WTC11 (cell line): ENCODE measurements at regions not wholly inside any gene's neighbourhood (a gene's known extent, or its start where the extent isn't known, plus 50 kb on each side); places are given as distances from the start of the nearest gene placed in this dataset.

Source experiments
- ATAC-seq: fragments of 200-7000 bp; cut with Tn5 transposase; 2 replicates; pipeline ENCODE4 v1.10.0; 2021; ENCODE audit warnings: mild to moderate bottlenecking, moderate library complexity
- CTCF ChIA-PET: fragments of 300-600 bp; sonication (Branson Sonifier 250); formaldehyde crosslinking; loops from one replicate; lab custom pipeline; 2021; ENCODE audit warnings: antibody characterized with exemption; lab: Charles Lee
- POLR2A ChIA-PET: fragments of 350-600 bp; sonication (Branson Sonifier 250); formaldehyde crosslinking; loops from one replicate; lab custom pipeline; 2021; ENCODE audit warnings: antibody characterized with exemption; lab: Charles Lee
- DNase-seq: peaks from one replicate; pipeline ENCODE4 v3.0.0; 2021; ENCODE audit warnings: low spot score
- H3K27ac Mint-ChIP-seq: 2 replicates; pipeline ENCODE4 v1.8.0; 2021; ENCODE audit warnings: mixed read lengths
- H3K27me3 Mint-ChIP-seq: 2 replicates; pipeline ENCODE4 v1.8.0; 2021; ENCODE audit warnings: low read depth, mild to moderate bottlenecking, moderate library complexity, mixed read lengths
- H3K36me3 Mint-ChIP-seq: 2 replicates; pipeline ENCODE4 v1.8.0; 2021; ENCODE audit warnings: mixed read lengths
- H3K4me1 Mint-ChIP-seq: 2 replicates; pipeline ENCODE4 v1.8.0; 2022; ENCODE audit warnings: mixed read lengths
- H3K4me3 Mint-ChIP-seq: 2 replicates; pipeline ENCODE4 v1.8.0; 2021; ENCODE audit warnings: mild to moderate bottlenecking, moderate library complexity, mixed read lengths
- H3K9me3 Mint-ChIP-seq: 2 replicates; pipeline ENCODE4 v1.8.0; 2021; ENCODE audit warnings: mixed read lengths
- ATF1 ChIP-seq: sonication (generic); formaldehyde crosslinking; IDR thresholded peaks from 2 replicates; pipeline ENCODE4 v1.8.1; 2023; ENCODE audit warnings: mild to moderate bottlenecking, moderate library complexity, missing genetic modification reagents
- CREB1 ChIP-seq: sonication (generic); formaldehyde crosslinking; IDR thresholded peaks from 2 replicates; pipeline ENCODE4 v1.8.0; 2023; ENCODE audit warnings: mild to moderate bottlenecking, missing genetic modification reagents
- ELF4 ChIP-seq: sonication (generic); formaldehyde crosslinking; IDR thresholded peaks from 2 replicates; pipeline ENCODE4 v1.8.1; 2022; ENCODE audit warnings: low read depth, mild to moderate bottlenecking, moderate library complexity, missing genetic modification reagents
- ETV6 ChIP-seq: sonication (generic); formaldehyde crosslinking; IDR thresholded peaks from 2 replicates; pipeline ENCODE4 v1.8.1; 2022; ENCODE audit warnings: mild to moderate bottlenecking, missing genetic modification reagents
- FOXK1 ChIP-seq: sonication (generic); formaldehyde crosslinking; IDR thresholded peaks from 2 replicates; pipeline ENCODE4 v1.8.0; 2022; ENCODE audit warnings: mild to moderate bottlenecking, moderate library complexity, missing genetic modification reagents
- GABPB1 ChIP-seq: sonication (generic); formaldehyde crosslinking; IDR thresholded peaks from 2 replicates; pipeline ENCODE4 v1.8.1; 2023; ENCODE audit warnings: mild to moderate bottlenecking, missing genetic modification reagents
- HMGA2 ChIP-seq: fragments of 250-450 bp; sonication (Bioruptor Pico); IDR thresholded peaks from 2 replicates; pipeline ENCODE4 v1.4.0; 2021; ENCODE audit warnings: mild to moderate bottlenecking, moderate library complexity
- MXD4 ChIP-seq: fragments of 250-450 bp; sonication (Bioruptor Pico); IDR thresholded peaks from 2 replicates; pipeline ENCODE4 v1.8.0; 2021; ENCODE audit warnings: mild to moderate bottlenecking, moderate library complexity, borderline replicate concordance
- NR3C1 ChIP-seq: sonication (generic); formaldehyde crosslinking; conservative IDR thresholded peaks from 2 replicates; pipeline ENCODE4 v1.8.1; 2023; ENCODE audit warnings: low read depth, mild to moderate bottlenecking, missing genetic modification reagents
- RORB ChIP-seq: fragments of 250-450 bp; sonication (Bioruptor Pico); IDR thresholded peaks from 2 replicates; pipeline ENCODE4 v1.9.0; 2021; ENCODE audit warnings: mild to moderate bottlenecking
- TP53 ChIP-seq: sonication (generic); formaldehyde crosslinking; IDR thresholded peaks from 2 replicates; pipeline ENCODE4 v1.8.1; 2023; ENCODE audit warnings: mild to moderate bottlenecking, missing genetic modification reagents
- ZNF423 ChIP-seq: fragments of 250-450 bp; sonication (Bioruptor Pico); IDR thresholded peaks from 2 replicates; pipeline ENCODE4 v2.1.2; 2022; ENCODE audit warnings: mild to moderate bottlenecking, moderate library complexity
- ZNF671 ChIP-seq: fragments of 250-450 bp; sonication (Bioruptor Pico); IDR thresholded peaks from 2 replicates; pipeline ENCODE4 v1.8.0; 2021; ENCODE audit warnings: mild to moderate bottlenecking
- TF ChIP-seq, protein P1 (sequence below): sonication (generic); formaldehyde crosslinking; IDR thresholded peaks from 2 replicates; pipeline ENCODE4 v1.8.0; 2022; ENCODE audit warnings: mild to moderate bottlenecking, missing genetic modification reagents
- TF ChIP-seq, protein P2 (sequence below): fragments of 250-450 bp; sonication (Bioruptor Pico); IDR thresholded peaks from 2 replicates; pipeline ENCODE4 v1.9.0; 2021; ENCODE audit warnings: moderate library complexity, mild to moderate bottlenecking, inconsistent platforms, borderline replicate concordance
- TF ChIP-seq, protein P3 (sequence below): sonication (generic); formaldehyde crosslinking; IDR thresholded peaks from 2 replicates; pipeline ENCODE4 v1.8.0; 2022; ENCODE audit warnings: missing genetic modification reagents
- TF ChIP-seq, protein P4 (sequence below): sonication (generic); formaldehyde crosslinking; conservative IDR thresholded peaks from 2 replicates; pipeline ENCODE4 v1.8.1; 2022; ENCODE audit warnings: mild to moderate bottlenecking, missing genetic modification reagents
- TF ChIP-seq, protein P5 (sequence below): sonication (generic); formaldehyde crosslinking; IDR thresholded peaks from 2 replicates; pipeline ENCODE4 v1.8.1; 2023; ENCODE audit warnings: mild to moderate bottlenecking, missing genetic modification reagents, moderate library complexity
- TF ChIP-seq, protein P6 (sequence below): sonication (generic); formaldehyde crosslinking; IDR thresholded peaks from 2 replicates; pipeline ENCODE4 v1.8.1; 2023; ENCODE audit warnings: mild to moderate bottlenecking, missing genetic modification reagents
- TF ChIP-seq, protein P7 (sequence below): sonication (generic); formaldehyde crosslinking; IDR thresholded peaks from 2 replicates; pipeline ENCODE4 v1.8.1; 2022; ENCODE audit warnings: low read depth, mild to moderate bottlenecking, moderate library complexity, missing genetic modification reagents, borderline replicate concordance

DNA sequence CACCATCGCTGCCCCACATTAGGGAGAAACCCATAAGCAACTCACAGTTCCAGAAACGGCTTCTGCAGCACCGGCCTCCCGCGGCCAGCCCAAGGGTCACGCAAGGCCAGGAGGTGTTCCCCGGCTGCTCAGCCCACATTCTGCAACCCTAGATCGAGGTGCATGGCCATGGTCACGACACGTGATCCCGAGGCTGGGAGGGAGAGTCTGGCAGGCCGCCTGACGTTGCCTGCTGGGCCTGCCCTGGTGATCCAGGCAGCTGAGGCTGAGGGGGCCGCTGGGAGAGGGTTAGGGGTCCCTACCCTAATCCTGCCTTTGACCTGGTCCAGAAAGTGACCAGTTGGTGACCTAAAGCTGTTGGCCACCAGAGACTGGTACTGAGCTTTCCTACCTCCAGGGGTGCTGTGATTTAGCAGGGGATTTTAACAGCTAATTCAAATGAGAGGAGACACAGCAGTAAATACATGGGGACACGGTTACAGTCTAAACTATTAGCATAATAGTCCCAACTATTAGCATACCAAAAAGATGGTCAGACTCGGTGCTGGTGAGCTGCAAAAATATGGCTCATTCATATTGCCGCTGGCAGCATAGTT lies 97.4 kb upstream of the CIBAR2 start:
- TF ChIP-seq, protein P1, sequence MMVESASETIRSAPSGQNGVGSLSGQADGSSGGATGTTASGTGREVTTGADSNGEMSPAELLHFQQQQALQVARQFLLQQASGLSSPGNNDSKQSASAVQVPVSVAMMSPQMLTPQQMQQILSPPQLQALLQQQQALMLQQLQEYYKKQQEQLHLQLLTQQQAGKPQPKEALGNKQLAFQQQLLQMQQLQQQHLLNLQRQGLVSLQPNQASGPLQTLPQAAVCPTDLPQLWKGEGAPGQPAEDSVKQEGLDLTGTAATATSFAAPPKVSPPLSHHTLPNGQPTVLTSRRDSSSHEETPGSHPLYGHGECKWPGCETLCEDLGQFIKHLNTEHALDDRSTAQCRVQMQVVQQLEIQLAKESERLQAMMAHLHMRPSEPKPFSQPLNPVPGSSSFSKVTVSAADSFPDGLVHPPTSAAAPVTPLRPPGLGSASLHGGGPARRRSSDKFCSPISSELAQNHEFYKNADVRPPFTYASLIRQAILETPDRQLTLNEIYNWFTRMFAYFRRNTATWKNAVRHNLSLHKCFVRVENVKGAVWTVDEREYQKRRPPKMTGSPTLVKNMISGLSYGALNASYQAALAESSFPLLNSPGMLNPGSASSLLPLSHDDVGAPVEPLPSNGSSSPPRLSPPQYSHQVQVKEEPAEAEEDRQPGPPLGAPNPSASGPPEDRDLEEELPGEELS (CRISPR knock-in tag) = no peak
- TF ChIP-seq GABPB1 = peak; percentile 51; the same call in 1 of the 2 replicates
- Mint-ChIP-seq H3K36me3 (no peaks in the 10 kb centered on the region), H3K4me1 (peaks cover 24% of the 10 kb centered on the region), H3K9me3 (no peaks in the 10 kb centered on the region), H3K4me3 (no peak overlapping the region), H3K27me3 (no peaks in the 10 kb centered on the region), H3K27ac (0 out of 2 replicates have a peak overlapping the region, but pooled peaks have one; percentile 4)
- CTCF ChIA-PET = interaction anchor here (0.6 to 1.2 kb wide), 6 partner anchors 10 to 97 kb away, joined by 3 to 5 read pairs (median 3); no protein-coding TSS in a partner anchor
- POLR2A ChIA-PET = no interaction called here
- ATAC-seq (no peak), DNase-seq (no peak)

DNA sequence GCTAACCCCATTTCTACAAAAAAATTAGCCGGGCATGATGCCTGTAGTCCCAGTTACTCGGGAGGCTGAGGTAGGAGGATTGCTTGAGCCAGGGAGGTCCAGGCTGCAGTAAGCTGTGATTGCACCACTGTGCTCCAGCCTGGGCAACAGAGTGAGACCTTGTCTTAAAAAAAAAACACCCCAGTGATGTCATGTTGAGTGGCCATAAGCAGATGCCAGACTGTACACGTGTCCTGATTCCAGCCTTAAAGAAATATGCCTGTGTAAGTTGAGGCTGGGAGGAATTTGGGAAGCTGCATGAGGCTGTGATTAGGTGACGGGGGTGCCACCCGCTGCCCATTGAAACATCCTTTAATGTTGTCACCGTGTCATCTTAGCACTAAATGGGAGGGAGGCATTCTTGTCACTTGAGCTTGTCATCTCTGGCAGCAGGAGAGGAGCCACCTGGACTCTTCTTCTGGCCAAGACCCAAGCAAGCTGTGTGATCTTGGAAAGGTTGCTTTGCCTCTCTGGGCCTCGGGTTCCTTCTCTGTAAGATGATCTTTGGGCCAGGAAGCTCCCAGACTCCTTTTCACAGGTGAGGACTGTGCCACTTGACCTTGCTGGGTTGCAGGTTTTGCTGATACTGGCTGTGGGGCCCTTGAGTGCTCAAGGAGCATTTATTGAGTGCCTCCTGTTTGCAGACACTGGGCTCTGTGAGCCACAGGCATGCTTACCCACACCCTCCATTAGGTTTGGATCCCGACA lies 98.3 kb upstream of the CIBAR2 start:
- Mint-ChIP-seq H3K4me1 (peaks cover 23% of the 10 kb centered on the region), H3K36me3 (no peaks in the 10 kb centered on the region), H3K27me3 (no peaks in the 10 kb centered on the region)
- CTCF ChIA-PET = interaction anchor here (0.6 to 1.8 kb wide), 6 partner anchors 31 to 1094 kb away, joined by 3 to 5 read pairs (median 4); partner anchors contain the start of gene MBTPS1
- TF ChIP-seq TP53 (CRISPR knock-in tag) (no peak), ELF4 (CRISPR knock-in tag) (no peak), HMGA2 (no peak), ETV6 (CRISPR knock-in tag) (no peak), ZNF671 (no peak), FOXK1 (no peak), MXD4 (no peak), NR3C1 (no peak), ZNF423 (CRISPR knock-in tag) (no peak), ATF1 (CRISPR knock-in tag) (no peak), RORB (no peak), CREB1 (CRISPR knock-in tag) (no peak)
- TF ChIP-seq, protein P2, sequence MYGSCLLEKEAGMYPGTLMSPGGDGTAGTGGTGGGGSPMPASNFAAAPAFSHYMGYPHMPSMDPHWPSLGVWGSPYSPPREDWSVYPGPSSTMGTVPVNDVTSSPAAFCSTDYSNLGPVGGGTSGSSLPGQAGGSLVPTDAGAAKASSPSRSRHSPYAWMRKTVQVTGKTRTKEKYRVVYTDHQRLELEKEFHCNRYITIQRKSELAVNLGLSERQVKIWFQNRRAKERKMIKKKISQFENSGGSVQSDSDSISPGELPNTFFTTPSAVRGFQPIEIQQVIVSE = no peak
- TF ChIP-seq, protein P3, sequence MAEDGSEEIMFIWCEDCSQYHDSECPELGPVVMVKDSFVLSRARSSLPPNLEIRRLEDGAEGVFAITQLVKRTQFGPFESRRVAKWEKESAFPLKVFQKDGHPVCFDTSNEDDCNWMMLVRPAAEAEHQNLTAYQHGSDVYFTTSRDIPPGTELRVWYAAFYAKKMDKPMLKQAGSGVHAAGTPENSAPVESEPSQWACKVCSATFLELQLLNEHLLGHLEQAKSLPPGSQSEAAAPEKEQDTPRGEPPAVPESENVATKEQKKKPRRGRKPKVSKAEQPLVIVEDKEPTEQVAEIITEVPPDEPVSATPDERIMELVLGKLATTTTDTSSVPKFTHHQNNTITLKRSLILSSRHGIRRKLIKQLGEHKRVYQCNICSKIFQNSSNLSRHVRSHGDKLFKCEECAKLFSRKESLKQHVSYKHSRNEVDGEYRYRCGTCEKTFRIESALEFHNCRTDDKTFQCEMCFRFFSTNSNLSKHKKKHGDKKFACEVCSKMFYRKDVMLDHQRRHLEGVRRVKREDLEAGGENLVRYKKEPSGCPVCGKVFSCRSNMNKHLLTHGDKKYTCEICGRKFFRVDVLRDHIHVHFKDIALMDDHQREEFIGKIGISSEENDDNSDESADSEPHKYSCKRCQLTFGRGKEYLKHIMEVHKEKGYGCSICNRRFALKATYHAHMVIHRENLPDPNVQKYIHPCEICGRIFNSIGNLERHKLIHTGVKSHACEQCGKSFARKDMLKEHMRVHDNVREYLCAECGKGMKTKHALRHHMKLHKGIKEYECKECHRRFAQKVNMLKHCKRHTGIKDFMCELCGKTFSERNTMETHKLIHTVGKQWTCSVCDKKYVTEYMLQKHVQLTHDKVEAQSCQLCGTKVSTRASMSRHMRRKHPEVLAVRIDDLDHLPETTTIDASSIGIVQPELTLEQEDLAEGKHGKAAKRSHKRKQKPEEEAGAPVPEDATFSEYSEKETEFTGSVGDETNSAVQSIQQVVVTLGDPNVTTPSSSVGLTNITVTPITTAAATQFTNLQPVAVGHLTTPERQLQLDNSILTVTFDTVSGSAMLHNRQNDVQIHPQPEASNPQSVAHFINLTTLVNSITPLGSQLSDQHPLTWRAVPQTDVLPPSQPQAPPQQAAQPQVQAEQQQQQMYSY (CRISPR knock-in tag) = no peak
- TF ChIP-seq, protein P4, sequence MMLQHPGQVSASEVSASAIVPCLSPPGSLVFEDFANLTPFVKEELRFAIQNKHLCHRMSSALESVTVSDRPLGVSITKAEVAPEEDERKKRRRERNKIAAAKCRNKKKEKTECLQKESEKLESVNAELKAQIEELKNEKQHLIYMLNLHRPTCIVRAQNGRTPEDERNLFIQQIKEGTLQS = no peak
- TF ChIP-seq, protein P5, sequence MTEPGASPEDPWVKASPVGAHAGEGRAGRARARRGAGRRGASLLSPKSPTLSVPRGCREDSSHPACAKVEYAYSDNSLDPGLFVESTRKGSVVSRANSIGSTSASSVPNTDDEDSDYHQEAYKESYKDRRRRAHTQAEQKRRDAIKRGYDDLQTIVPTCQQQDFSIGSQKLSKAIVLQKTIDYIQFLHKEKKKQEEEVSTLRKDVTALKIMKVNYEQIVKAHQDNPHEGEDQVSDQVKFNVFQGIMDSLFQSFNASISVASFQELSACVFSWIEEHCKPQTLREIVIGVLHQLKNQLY (CRISPR knock-in tag) = no peak
- TF ChIP-seq, protein P6, sequence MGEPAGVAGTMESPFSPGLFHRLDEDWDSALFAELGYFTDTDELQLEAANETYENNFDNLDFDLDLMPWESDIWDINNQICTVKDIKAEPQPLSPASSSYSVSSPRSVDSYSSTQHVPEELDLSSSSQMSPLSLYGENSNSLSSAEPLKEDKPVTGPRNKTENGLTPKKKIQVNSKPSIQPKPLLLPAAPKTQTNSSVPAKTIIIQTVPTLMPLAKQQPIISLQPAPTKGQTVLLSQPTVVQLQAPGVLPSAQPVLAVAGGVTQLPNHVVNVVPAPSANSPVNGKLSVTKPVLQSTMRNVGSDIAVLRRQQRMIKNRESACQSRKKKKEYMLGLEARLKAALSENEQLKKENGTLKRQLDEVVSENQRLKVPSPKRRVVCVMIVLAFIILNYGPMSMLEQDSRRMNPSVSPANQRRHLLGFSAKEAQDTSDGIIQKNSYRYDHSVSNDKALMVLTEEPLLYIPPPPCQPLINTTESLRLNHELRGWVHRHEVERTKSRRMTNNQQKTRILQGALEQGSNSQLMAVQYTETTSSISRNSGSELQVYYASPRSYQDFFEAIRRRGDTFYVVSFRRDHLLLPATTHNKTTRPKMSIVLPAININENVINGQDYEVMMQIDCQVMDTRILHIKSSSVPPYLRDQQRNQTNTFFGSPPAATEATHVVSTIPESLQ = no peak
- TF ChIP-seq, protein P7, sequence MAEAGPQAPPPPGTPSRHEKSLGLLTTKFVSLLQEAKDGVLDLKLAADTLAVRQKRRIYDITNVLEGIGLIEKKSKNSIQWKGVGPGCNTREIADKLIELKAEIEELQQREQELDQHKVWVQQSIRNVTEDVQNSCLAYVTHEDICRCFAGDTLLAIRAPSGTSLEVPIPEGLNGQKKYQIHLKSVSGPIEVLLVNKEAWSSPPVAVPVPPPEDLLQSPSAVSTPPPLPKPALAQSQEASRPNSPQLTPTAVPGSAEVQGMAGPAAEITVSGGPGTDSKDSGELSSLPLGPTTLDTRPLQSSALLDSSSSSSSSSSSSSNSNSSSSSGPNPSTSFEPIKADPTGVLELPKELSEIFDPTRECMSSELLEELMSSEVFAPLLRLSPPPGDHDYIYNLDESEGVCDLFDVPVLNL (CRISPR knock-in tag) = no peak
- TF ChIP-seq, all 79 proteins: peak for 0
- Mint-ChIP-seq H3K27ac (no peak overlapping the region), H3K4me3 (no peak overlapping the region), H3K9me3 (no peaks in the 10 kb centered on the region)
- no peak for DNase-seq
- POLR2A ChIA-PET = no interaction called here
- no peak for ATAC-seq
